WTC11 (cell line): ENCODE measurements at regions not wholly inside any gene's neighbourhood (a gene's known extent, or its start where the extent isn't known, plus 50 kb on each side); places are given as distances from the start of the nearest gene placed in this dataset.

Source experiments
- ATAC-seq: fragments of 200-7000 bp; cut with Tn5 transposase; 2 replicates; pipeline ENCODE4 v1.10.0; 2021; ENCODE audit warnings: mild to moderate bottlenecking, moderate library complexity
- CTCF ChIA-PET: fragments of 300-600 bp; sonication (Branson Sonifier 250); formaldehyde crosslinking; loops from one replicate; lab custom pipeline; 2021; ENCODE audit warnings: antibody characterized with exemption; lab: Charles Lee
- POLR2A ChIA-PET: fragments of 350-600 bp; sonication (Branson Sonifier 250); formaldehyde crosslinking; loops from one replicate; lab custom pipeline; 2021; ENCODE audit warnings: antibody characterized with exemption; lab: Charles Lee
- DNase-seq: peaks from one replicate; pipeline ENCODE4 v3.0.0; 2021; ENCODE audit warnings: low spot score
- H3K27ac Mint-ChIP-seq: 2 replicates; pipeline ENCODE4 v1.8.0; 2021; ENCODE audit warnings: mixed read lengths
- H3K27me3 Mint-ChIP-seq: 2 replicates; pipeline ENCODE4 v1.8.0; 2021; ENCODE audit warnings: low read depth, mild to moderate bottlenecking, moderate library complexity, mixed read lengths
- H3K36me3 Mint-ChIP-seq: 2 replicates; pipeline ENCODE4 v1.8.0; 2021; ENCODE audit warnings: mixed read lengths
- H3K4me1 Mint-ChIP-seq: 2 replicates; pipeline ENCODE4 v1.8.0; 2022; ENCODE audit warnings: mixed read lengths
- H3K4me3 Mint-ChIP-seq: 2 replicates; pipeline ENCODE4 v1.8.0; 2021; ENCODE audit warnings: mild to moderate bottlenecking, moderate library complexity, mixed read lengths
- H3K9me3 Mint-ChIP-seq: 2 replicates; pipeline ENCODE4 v1.8.0; 2021; ENCODE audit warnings: mixed read lengths
- CBFB ChIP-seq: sonication (generic); formaldehyde crosslinking; IDR thresholded peaks from 2 replicates; pipeline ENCODE4 v1.8.1; 2022; ENCODE audit warnings: mild to moderate bottlenecking, low read depth, missing genetic modification reagents
- ELF4 ChIP-seq: sonication (generic); formaldehyde crosslinking; IDR thresholded peaks from 2 replicates; pipeline ENCODE4 v1.8.1; 2022; ENCODE audit warnings: low read depth, mild to moderate bottlenecking, moderate library complexity, missing genetic modification reagents
- FOXP1 ChIP-seq: sonication (generic); formaldehyde crosslinking; IDR thresholded peaks from 2 replicates; pipeline ENCODE4 v1.8.0; 2022; ENCODE audit warnings: missing genetic modification reagents, mild to moderate bottlenecking, moderate library complexity, borderline replicate concordance
- JUN ChIP-seq: sonication (generic); formaldehyde crosslinking; IDR thresholded peaks from 2 replicates; pipeline ENCODE4 v1.8.0; 2023; ENCODE audit warnings: mild to moderate bottlenecking, missing genetic modification reagents
- NFATC4 ChIP-seq: fragments of 250-450 bp; sonication (Bioruptor Pico); IDR thresholded peaks from 2 replicates; pipeline ENCODE4 v1.9.0; 2021; ENCODE audit warnings: mild to moderate bottlenecking
- ZNF219 ChIP-seq: sonication (generic); formaldehyde crosslinking; IDR thresholded peaks from 2 replicates; pipeline ENCODE4 v1.8.0; 2023; ENCODE audit warnings: missing genetic modification reagents, mild to moderate bottlenecking, borderline replicate concordance
- ZNF232 ChIP-seq: sonication (generic); formaldehyde crosslinking; IDR thresholded peaks from 2 replicates; pipeline ENCODE4 v1.8.0; 2022; ENCODE audit warnings: mild to moderate bottlenecking, missing genetic modification reagents
- ZNF396 ChIP-seq: fragments of 250-450 bp; sonication (Bioruptor Pico); IDR thresholded peaks from 2 replicates; pipeline ENCODE4 v1.8.0; 2021; ENCODE audit warnings: mild to moderate bottlenecking, moderate library complexity, borderline replicate concordance
- ZNF671 ChIP-seq: fragments of 250-450 bp; sonication (Bioruptor Pico); IDR thresholded peaks from 2 replicates; pipeline ENCODE4 v1.8.0; 2021; ENCODE audit warnings: mild to moderate bottlenecking
- TF ChIP-seq, protein P1 (sequence below): sonication (generic); formaldehyde crosslinking; IDR thresholded peaks from 2 replicates; pipeline ENCODE4 v1.8.0; 2023; ENCODE audit warnings: missing genetic modification reagents, mild to moderate bottlenecking, borderline replicate concordance
- TF ChIP-seq, protein P2 (sequence below): sonication (generic); formaldehyde crosslinking; IDR thresholded peaks from 2 replicates; pipeline ENCODE4 v1.8.1; 2023; ENCODE audit warnings: mild to moderate bottlenecking, missing genetic modification reagents
- TF ChIP-seq, protein P3 (sequence below): sonication (generic); formaldehyde crosslinking; IDR thresholded peaks from 2 replicates; pipeline ENCODE4 v1.8.1; 2022; ENCODE audit warnings: missing genetic modification reagents, borderline replicate concordance
- TF ChIP-seq, protein P4 (sequence below): sonication (generic); formaldehyde crosslinking; IDR thresholded peaks from 2 replicates; pipeline ENCODE4 v1.8.1; 2022; ENCODE audit warnings: mild to moderate bottlenecking, moderate library complexity, missing genetic modification reagents
- TF ChIP-seq, protein P5 (sequence below): fragments of 250-450 bp; sonication (Bioruptor Pico); IDR thresholded peaks from 2 replicates; pipeline ENCODE4 v1.8.0; 2021; ENCODE audit warnings: mild to moderate bottlenecking
- TF ChIP-seq, protein P6 (sequence below): sonication (generic); formaldehyde crosslinking; IDR thresholded peaks from 2 replicates; pipeline ENCODE4 v1.8.1; 2022; ENCODE audit warnings: low read depth, missing genetic modification reagents, borderline replicate concordance
- TF ChIP-seq, protein P7 (sequence below): sonication (generic); formaldehyde crosslinking; IDR thresholded peaks from 2 replicates; pipeline ENCODE4 v1.8.1; 2023; ENCODE audit warnings: mild to moderate bottlenecking, missing genetic modification reagents

DNA sequence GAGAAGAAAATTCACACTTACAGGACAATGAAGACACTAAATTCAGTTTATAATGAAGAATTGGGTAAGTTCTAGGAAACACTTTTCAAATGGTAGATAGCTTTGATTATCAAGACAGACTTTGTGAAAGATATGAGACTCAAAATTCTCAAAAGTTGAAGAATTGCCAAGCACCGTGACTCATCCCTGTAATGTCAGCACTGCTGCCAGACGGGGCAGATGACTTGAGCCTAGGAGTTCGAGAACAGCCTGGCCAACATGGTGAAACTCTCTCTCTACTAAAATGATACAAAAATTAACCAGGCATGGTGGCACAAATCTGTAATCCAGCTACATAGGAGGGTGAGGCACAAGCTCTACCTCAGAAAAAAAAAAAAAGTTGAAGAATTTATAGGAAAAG is 1820.1 kb upstream of the LRRTM1 start (continued):
- no peak for TF ChIP-seq JUN (CRISPR knock-in tag)
- no peak for TF ChIP-seq ZNF219 (CRISPR knock-in tag)
- no peak for TF ChIP-seq FOXP1 (CRISPR knock-in tag)
- TF ChIP-seq CBFB (CRISPR knock-in tag): no peak
- no peak for TF ChIP-seq NFATC4 (CRISPR knock-in tag)
- TF ChIP-seq ZNF396 (CRISPR knock-in tag): no peak
- TF ChIP-seq ZNF232 (CRISPR knock-in tag): no peak
- TF ChIP-seq, protein P1, sequence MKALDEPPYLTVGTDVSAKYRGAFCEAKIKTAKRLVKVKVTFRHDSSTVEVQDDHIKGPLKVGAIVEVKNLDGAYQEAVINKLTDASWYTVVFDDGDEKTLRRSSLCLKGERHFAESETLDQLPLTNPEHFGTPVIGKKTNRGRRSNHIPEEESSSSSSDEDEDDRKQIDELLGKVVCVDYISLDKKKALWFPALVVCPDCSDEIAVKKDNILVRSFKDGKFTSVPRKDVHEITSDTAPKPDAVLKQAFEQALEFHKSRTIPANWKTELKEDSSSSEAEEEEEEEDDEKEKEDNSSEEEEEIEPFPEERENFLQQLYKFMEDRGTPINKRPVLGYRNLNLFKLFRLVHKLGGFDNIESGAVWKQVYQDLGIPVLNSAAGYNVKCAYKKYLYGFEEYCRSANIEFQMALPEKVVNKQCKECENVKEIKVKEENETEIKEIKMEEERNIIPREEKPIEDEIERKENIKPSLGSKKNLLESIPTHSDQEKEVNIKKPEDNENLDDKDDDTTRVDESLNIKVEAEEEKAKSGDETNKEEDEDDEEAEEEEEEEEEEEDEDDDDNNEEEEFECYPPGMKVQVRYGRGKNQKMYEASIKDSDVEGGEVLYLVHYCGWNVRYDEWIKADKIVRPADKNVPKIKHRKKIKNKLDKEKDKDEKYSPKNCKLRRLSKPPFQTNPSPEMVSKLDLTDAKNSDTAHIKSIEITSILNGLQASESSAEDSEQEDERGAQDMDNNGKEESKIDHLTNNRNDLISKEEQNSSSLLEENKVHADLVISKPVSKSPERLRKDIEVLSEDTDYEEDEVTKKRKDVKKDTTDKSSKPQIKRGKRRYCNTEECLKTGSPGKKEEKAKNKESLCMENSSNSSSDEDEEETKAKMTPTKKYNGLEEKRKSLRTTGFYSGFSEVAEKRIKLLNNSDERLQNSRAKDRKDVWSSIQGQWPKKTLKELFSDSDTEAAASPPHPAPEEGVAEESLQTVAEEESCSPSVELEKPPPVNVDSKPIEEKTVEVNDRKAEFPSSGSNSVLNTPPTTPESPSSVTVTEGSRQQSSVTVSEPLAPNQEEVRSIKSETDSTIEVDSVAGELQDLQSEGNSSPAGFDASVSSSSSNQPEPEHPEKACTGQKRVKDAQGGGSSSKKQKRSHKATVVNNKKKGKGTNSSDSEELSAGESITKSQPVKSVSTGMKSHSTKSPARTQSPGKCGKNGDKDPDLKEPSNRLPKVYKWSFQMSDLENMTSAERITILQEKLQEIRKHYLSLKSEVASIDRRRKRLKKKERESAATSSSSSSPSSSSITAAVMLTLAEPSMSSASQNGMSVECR (CRISPR knock-in tag): no peak
- TF ChIP-seq, protein P2, sequence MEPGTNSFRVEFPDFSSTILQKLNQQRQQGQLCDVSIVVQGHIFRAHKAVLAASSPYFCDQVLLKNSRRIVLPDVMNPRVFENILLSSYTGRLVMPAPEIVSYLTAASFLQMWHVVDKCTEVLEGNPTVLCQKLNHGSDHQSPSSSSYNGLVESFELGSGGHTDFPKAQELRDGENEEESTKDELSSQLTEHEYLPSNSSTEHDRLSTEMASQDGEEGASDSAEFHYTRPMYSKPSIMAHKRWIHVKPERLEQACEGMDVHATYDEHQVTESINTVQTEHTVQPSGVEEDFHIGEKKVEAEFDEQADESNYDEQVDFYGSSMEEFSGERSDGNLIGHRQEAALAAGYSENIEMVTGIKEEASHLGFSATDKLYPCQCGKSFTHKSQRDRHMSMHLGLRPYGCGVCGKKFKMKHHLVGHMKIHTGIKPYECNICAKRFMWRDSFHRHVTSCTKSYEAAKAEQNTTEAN (CRISPR knock-in tag): no peak
- TF ChIP-seq, all 79 proteins: peak for 0

DNA sequence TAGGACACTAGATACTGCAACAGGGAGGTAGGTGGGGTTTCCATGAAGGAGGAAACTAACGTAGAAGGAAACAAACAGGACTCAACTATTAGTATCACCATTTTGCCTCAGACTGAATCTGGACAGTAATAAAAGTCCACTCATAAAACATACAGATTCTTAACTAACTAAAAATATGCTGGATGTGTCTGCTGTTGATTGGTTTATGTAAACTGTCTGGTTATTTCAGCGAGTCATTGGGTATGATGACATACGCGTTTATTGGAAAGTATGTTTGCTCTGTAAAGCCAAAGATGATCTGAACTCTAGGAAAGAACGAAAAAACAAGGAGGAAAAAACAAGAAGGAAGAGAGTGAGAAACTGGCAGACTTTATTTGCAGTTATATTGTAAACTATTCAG is 1816.1 kb upstream of the LRRTM1 start:
- no peaks in the 10 kb centered on the region for H3K36me3 Mint-ChIP-seq
- H3K4me3 Mint-ChIP-seq: no peak overlapping the region
- no peak for TF ChIP-seq ELF4 (CRISPR knock-in tag)
- no peak for DNase-seq
- H3K27me3 Mint-ChIP-seq: no peaks in the 10 kb centered on the region
- CTCF ChIA-PET: no interaction called here
- H3K4me1 Mint-ChIP-seq: peaks cover 4% of the 10 kb centered on the region; the same call in 1 of the 2 replicates
- no peaks in the 10 kb centered on the region for H3K9me3 Mint-ChIP-seq
- ATAC-seq: no peak
- no peak overlapping the region for H3K27ac Mint-ChIP-seq
- POLR2A ChIA-PET: no interaction called here

DNA sequence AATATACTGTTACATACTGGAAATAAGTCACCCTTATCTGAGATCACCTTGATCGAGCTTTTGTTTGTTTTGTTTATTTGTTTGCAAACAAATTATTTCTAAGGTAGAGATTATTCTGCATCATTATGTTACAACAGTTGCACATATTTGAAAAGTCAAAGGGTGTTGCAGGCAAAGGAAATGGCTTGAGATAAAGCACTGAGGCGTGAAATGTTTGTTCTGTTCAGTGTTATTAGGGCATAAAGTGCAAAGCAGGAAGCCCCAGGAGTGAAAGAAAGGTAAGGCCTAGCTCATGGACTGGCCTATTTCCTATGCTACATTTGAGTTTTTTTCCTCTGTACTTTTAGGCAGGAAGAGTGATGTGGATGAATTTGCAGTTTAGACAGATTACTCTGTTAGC is 1815.6 kb upstream of the LRRTM1 start:
- ATAC-seq (no peak), DNase-seq (no peak)
- ChIA-PET POLR2A (no interaction called here), CTCF (no interaction called here)
- Mint-ChIP-seq H3K27ac (no peak overlapping the region), H3K36me3 (no peaks in the 10 kb centered on the region), H3K9me3 (no peaks in the 10 kb centered on the region), H3K4me1 (peaks cover 4% of the 10 kb centered on the region; the same call in 1 of the 2 replicates), H3K4me3 (no peak overlapping the region), H3K27me3 (no peaks in the 10 kb centered on the region)
- TF ChIP-seq, protein P3, sequence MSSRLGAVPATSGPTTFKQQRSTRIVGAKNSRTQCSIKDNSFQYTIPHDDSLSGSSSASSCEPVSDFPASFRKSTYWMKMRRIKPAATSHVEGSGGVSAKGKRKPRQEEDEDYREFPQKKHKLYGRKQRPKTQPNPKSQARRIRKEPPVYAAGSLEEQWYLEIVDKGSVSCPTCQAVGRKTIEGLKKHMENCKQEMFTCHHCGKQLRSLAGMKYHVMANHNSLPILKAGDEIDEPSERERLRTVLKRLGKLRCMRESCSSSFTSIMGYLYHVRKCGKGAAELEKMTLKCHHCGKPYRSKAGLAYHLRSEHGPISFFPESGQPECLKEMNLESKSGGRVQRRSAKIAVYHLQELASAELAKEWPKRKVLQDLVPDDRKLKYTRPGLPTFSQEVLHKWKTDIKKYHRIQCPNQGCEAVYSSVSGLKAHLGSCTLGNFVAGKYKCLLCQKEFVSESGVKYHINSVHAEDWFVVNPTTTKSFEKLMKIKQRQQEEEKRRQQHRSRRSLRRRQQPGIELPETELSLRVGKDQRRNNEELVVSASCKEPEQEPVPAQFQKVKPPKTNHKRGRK (CRISPR knock-in tag): no peak
- TF ChIP-seq, protein P4, sequence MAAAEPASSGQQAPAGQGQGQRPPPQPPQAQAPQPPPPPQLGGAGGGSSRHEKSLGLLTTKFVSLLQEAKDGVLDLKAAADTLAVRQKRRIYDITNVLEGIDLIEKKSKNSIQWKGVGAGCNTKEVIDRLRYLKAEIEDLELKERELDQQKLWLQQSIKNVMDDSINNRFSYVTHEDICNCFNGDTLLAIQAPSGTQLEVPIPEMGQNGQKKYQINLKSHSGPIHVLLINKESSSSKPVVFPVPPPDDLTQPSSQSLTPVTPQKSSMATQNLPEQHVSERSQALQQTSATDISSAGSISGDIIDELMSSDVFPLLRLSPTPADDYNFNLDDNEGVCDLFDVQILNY (CRISPR knock-in tag): no peak
- TF ChIP-seq, protein P5, sequence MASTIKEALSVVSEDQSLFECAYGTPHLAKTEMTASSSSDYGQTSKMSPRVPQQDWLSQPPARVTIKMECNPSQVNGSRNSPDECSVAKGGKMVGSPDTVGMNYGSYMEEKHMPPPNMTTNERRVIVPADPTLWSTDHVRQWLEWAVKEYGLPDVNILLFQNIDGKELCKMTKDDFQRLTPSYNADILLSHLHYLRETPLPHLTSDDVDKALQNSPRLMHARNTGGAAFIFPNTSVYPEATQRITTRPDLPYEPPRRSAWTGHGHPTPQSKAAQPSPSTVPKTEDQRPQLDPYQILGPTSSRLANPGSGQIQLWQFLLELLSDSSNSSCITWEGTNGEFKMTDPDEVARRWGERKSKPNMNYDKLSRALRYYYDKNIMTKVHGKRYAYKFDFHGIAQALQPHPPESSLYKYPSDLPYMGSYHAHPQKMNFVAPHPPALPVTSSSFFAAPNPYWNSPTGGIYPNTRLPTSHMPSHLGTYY: no peak
- no peak for TF ChIP-seq ZNF671 (CRISPR knock-in tag)
- TF ChIP-seq, protein P6, sequence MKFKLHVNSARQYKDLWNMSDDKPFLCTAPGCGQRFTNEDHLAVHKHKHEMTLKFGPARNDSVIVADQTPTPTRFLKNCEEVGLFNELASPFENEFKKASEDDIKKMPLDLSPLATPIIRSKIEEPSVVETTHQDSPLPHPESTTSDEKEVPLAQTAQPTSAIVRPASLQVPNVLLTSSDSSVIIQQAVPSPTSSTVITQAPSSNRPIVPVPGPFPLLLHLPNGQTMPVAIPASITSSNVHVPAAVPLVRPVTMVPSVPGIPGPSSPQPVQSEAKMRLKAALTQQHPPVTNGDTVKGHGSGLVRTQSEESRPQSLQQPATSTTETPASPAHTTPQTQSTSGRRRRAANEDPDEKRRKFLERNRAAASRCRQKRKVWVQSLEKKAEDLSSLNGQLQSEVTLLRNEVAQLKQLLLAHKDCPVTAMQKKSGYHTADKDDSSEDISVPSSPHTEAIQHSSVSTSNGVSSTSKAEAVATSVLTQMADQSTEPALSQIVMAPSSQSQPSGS: no peak
- TF ChIP-seq, protein P7, sequence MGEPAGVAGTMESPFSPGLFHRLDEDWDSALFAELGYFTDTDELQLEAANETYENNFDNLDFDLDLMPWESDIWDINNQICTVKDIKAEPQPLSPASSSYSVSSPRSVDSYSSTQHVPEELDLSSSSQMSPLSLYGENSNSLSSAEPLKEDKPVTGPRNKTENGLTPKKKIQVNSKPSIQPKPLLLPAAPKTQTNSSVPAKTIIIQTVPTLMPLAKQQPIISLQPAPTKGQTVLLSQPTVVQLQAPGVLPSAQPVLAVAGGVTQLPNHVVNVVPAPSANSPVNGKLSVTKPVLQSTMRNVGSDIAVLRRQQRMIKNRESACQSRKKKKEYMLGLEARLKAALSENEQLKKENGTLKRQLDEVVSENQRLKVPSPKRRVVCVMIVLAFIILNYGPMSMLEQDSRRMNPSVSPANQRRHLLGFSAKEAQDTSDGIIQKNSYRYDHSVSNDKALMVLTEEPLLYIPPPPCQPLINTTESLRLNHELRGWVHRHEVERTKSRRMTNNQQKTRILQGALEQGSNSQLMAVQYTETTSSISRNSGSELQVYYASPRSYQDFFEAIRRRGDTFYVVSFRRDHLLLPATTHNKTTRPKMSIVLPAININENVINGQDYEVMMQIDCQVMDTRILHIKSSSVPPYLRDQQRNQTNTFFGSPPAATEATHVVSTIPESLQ (CRISPR knock-in tag): no peak
